Testis (tissue), 2 donors: ENCODE measurements at regions not wholly inside any gene's neighbourhood (a gene's known extent, or its start where the extent isn't known, plus 50 kb on each side); places are given as distances from the start of the nearest gene placed in this dataset.

Experiments
- DNase-seq: peaks from one replicate; pipeline ENCODE4 v3.0.0-alpha.2; 2019
- H3K27ac ChIP-seq, 2 donors: fragments of 200-600 bp; sonication (generic); one replicate each; pipeline ENCODE4 v1.5.1; 2019
- H3K27me3 ChIP-seq: fragments of 200-600 bp; sonication (generic); one replicate; pipeline ENCODE4 v1.5.1; 2019
- H3K36me3 ChIP-seq: fragments of 200-600 bp; sonication (generic); one replicate; pipeline ENCODE4 v1.5.1; 2017; ENCODE audit warnings: low read depth; ENCODE audit errors: missing control alignments
- H3K4me1 ChIP-seq: fragments of 200-600 bp; sonication (generic); one replicate; pipeline ENCODE4 v1.5.1; 2019
- H3K4me3 ChIP-seq, 2 donors: fragments of 200-600 bp; sonication (generic); one replicate each; pipeline ENCODE4 v1.5.1; 2017 to 2019
- H3K9me3 ChIP-seq: fragments of 200-600 bp; sonication (generic); one replicate; pipeline ENCODE4 v1.5.1; 2017
- CTCF ChIP-seq, 3 experiments: fragments of 450-650 bp in 2 of 3; fragments of 200-600 bp in 1 of 3; sonication (generic) in 1 of 3; IDR thresholded peaks; one replicate each; pipeline ENCODE4 v1.5.1; 2016 to 2019; ENCODE audit warnings: antibody characterized with exemption in 3 of 3, mild to moderate bottlenecking in 2 of 3, moderate library complexity in 1 of 3
- POLR2A ChIP-seq: fragments of 450-650 bp; IDR thresholded peaks from one replicate; pipeline ENCODE4 v1.6.1; 2017; ENCODE audit warnings: antibody characterized with exemption, mild to moderate bottlenecking, moderate library complexity
- WGBS, 2 donors: methylation state at CpG; one replicate each; pipeline ENCODE4 v1.1.5; 2018; 5-methylcytosine and 5-hydroxymethylcytosine counted together
- intact Hi-C: fragments of 100-400 bp; cut with DNase I; formaldehyde crosslinking; loops from one replicate; pipeline ENCODE4 v1.15.1; 2023; ENCODE audit warnings: low total_unique reads

GRCh38 chr1:11374748-11375110 lies 101.7 kb downstream of the UBIAD1 start:
- intact Hi-C loops: no loop called here
- no peak for DNase-seq
- 75 to 92% methylated on average over 5 of the region's 5 CpGs for WGBS, 2 donors

GRCh38 chr1:11377001-11377583 lies 101.9 kb upstream of the DISP3 start:
- TF ChIP-seq POLR2A (no peak), CTCF (IDR thresholded peaks at IDR 0.05) (no peak)
- Histone ChIP-seq H3K27me3 (no peaks in the 10 kb centered on the region), H3K27ac (no peak overlapping the region), H3K4me3 (no peak overlapping the region), H3K4me1 (no peaks in the 10 kb centered on the region), H3K9me3 (no peaks in the 10 kb centered on the region), H3K36me3 (no peaks in the 10 kb centered on the region)
- DNase-seq: no peak
- intact Hi-C loops: no loop called here
- WGBS, 2 donors: 50 to 63% methylated on average over 9 of the region's 9 CpGs

More at GRCh38 chr1:11374748-11375110, 101.7 kb downstream of the UBIAD1 start:
- Histone ChIP-seq H3K27me3 (no peaks in the 10 kb centered on the region), H3K27ac (no peak overlapping the region), H3K4me1 (no peaks in the 10 kb centered on the region), H3K4me3 (no peak overlapping the region), H3K36me3 (no peaks in the 10 kb centered on the region), H3K9me3 (no peaks in the 10 kb centered on the region)
- TF ChIP-seq CTCF (IDR thresholded peaks at IDR 0.05) (no peak), POLR2A (no peak)

GRCh38 chr1:11377954-11378353 lies 101.0 kb upstream of the DISP3 start:
- Histone ChIP-seq H3K4me1 (no peaks in the 10 kb centered on the region), H3K27me3 (no peaks in the 10 kb centered on the region)
- 94 to 98% methylated on average over 4 of the region's 4 CpGs for WGBS, 2 donors

GRCh38 chr1:11379851-11380250 lies 99.1 kb upstream of the DISP3 start:
- DNase-seq: no peak
- no peak for TF ChIP-seq CTCF (IDR thresholded peaks at IDR 0.05)
- TF ChIP-seq POLR2A: no peak
- intact Hi-C loops: no loop called here
- Histone ChIP-seq H3K9me3 (no peaks in the 10 kb centered on the region), H3K4me3 (no peak overlapping the region), H3K4me1 (no peaks in the 10 kb centered on the region), H3K36me3 (no peaks in the 10 kb centered on the region), H3K27me3 (no peaks in the 10 kb centered on the region), H3K27ac (no peak overlapping the region)
- WGBS, 2 donors: 39 to 64% methylated on average over 8 of the region's 8 CpGs

More at GRCh38 chr1:11377954-11378353, 101.0 kb upstream of the DISP3 start:
- no peak for DNase-seq
- no peak for TF ChIP-seq CTCF (IDR thresholded peaks at IDR 0.05)
- no peak for TF ChIP-seq POLR2A
- H3K27ac ChIP-seq: no peak overlapping the region
- H3K9me3 ChIP-seq: no peaks in the 10 kb centered on the region
- intact Hi-C loops: no loop called here
- H3K36me3 ChIP-seq: no peaks in the 10 kb centered on the region
- H3K4me3 ChIP-seq: no peak overlapping the region

GRCh38 chr1:11380500-11380899 lies 98.5 kb upstream of the DISP3 start:
- H3K36me3 ChIP-seq: no peaks in the 10 kb centered on the region
- TF ChIP-seq POLR2A: no peak
- intact Hi-C loops: no loop called here
- no peaks in the 10 kb centered on the region for H3K4me1 ChIP-seq
- WGBS, 2 donors: 60 to 61% methylated on average over 5 of the region's 5 CpGs
- no peaks in the 10 kb centered on the region for H3K9me3 ChIP-seq
- DNase-seq: no peak
- H3K27me3 ChIP-seq: no peaks in the 10 kb centered on the region
- H3K27ac ChIP-seq: no peak overlapping the region
- no peak overlapping the region for H3K4me3 ChIP-seq
